ENCODE measurements at regions not wholly inside any gene's neighbourhood (a gene's known extent, or its start where the extent isn't known, plus 50 kb on each side); places are given as distances from the start of the nearest gene placed in this dataset.

- TF ChIP-seq SMAD2 (IDR thresholded peaks at IDR 0.05; ENCODE audit: low read depth, low read length), result no peak
- no peak for TF ChIP-seq THAP7 (CRISPR knock-in tag; IDR thresholded peaks at IDR 0.05)
- no peak for TF ChIP-seq PHF20 (IDR thresholded peaks at IDR 0.05; ENCODE audit: partially characterized antibody)
- TF ChIP-seq, protein P1, sequence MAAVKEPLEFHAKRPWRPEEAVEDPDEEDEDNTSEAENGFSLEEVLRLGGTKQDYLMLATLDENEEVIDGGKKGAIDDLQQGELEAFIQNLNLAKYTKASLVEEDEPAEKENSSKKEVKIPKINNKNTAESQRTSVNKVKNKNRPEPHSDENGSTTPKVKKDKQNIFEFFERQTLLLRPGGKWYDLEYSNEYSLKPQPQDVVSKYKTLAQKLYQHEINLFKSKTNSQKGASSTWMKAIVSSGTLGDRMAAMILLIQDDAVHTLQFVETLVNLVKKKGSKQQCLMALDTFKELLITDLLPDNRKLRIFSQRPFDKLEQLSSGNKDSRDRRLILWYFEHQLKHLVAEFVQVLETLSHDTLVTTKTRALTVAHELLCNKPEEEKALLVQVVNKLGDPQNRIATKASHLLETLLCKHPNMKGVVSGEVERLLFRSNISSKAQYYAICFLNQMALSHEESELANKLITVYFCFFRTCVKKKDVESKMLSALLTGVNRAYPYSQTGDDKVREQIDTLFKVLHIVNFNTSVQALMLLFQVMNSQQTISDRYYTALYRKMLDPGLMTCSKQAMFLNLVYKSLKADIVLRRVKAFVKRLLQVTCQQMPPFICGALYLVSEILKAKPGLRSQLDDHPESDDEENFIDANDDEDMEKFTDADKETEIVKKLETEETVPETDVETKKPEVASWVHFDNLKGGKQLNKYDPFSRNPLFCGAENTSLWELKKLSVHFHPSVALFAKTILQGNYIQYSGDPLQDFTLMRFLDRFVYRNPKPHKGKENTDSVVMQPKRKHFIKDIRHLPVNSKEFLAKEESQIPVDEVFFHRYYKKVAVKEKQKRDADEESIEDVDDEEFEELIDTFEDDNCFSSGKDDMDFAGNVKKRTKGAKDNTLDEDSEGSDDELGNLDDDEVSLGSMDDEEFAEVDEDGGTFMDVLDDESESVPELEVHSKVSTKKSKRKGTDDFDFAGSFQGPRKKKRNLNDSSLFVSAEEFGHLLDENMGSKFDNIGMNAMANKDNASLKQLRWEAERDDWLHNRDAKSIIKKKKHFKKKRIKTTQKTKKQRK (IDR thresholded peaks at IDR 0.05; ENCODE audit: borderline replicate concordance, low read depth, low read length), result no peak
- no peak for TF ChIP-seq ZNF76 (CRISPR knock-in tag; IDR thresholded peaks at IDR 0.05; ENCODE audit: borderline replicate concordance)
- no peak for TF ChIP-seq TSC22D4 (tag; IDR thresholded peaks at IDR 0.05)
Measured at GRCh38 chr6:4256969-4257368, 121.6 kb upstream of the ECI2 start.

Data from K562 (cell line).